GM19468 (cell line): ENCODE measurements at regions not wholly inside any gene's neighbourhood (a gene's known extent, or its start where the extent isn't known, plus 50 kb on each side); places are given as distances from the start of the nearest gene placed in this dataset.

ENCODE experiments used
- ATAC-seq: cut with Tn5 transposase; IDR thresholded peaks from one replicate; pipeline ENCODE4 v1.9.1; 2021; ENCODE audit warnings: mild to moderate bottlenecking, moderate library complexity, moderate number of reproducible peaks; ENCODE audit not compliant: unreplicated experiment; ENCODE audit errors: extremely low read depth

DNA sequence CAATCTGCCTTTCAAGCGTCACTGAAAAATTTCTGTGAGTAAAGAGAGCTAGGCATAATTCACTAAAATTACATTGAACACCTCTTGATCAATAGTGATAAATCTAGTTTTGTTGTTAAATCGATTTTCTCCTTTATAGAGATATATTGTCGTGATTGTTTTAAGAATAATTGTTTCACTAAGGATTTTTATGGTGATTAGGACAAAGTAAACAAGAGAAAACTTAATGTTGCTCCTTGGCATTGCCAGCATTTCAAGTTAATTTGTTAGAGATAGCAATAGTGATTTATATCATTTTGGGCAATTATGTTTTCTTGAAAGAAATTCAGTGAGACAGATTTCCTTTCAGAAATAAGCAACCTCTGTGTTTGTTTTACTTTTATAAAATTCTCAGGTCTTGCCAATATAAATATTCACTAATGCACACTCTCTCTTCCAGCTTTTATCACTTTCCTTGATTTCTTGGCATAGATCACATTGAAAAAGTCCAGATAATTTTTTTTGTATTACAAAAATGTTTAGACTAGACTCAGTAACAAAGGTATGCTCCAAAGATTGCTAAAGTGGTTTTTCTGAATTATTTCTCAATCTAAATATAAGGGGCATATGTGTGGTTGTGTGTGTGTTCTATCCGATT, 538.7 kb downstream of the TFEC start:
- no peak for ATAC-seq

DNA sequence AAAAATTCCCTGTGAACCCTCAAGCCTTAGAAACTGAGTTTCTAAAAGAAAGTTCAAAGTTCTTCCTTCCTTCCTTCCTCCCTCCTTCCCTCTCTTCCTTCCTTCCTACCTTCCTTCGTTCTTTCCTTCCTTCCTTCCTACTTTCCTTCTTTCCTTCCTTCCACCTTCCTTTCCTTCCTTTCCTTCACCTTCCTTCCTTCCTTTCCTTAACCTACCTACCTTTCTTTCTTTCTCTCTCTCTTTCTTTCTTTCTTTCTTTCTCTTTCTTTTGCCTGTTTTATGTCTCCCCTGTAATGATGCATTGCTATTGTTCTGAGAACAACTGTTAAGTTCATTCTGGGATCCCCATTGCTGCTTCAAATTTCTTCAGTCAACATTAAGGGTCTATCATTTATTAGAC, 551.1 kb downstream of the TFEC start:
- ATAC-seq: no peak

DNA sequence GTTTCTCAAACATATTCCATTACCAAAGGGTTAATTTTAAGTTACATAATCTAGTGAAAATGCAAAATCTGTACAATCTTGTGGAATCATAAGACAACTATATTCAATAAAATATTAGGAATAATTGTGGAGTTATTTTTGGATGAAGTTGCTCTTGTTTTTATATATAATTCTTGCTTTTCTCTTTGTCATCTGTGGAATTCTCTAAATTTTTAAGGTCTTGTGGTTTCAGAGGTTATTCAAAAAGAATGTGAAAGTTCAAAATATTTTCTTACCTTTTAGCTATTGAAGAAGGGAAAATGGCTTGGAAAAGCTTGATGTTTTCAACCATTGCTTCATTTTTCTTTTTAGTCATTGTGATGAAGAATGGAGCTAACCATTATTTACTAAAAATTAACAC, 552.1 kb downstream of the TFEC start:
- no peak for ATAC-seq

DNA sequence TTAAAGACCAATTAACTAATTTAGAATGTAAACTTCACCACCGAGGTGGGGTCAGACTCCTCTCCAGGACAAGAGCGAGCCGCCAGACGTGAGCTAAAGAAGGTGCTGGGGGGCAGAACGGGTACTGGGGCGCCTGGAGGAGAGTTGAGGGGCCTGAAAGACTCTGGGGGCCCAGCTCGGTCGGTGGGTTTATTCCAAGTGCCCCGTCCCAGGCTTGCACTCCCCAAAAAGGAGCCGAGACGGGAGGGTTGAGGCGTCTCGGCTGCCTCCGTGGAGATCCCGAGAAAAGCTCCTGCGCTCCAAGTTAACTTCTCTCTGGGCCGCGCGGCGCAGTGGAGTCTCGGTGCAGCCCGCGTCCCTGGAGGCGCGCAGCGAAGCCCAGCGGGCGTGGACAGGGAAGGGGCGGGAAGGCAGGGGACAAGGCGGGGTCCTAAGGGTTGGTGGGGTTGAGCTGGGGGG, 553.3 kb downstream of the TFEC start:
- no peak for ATAC-seq

DNA sequence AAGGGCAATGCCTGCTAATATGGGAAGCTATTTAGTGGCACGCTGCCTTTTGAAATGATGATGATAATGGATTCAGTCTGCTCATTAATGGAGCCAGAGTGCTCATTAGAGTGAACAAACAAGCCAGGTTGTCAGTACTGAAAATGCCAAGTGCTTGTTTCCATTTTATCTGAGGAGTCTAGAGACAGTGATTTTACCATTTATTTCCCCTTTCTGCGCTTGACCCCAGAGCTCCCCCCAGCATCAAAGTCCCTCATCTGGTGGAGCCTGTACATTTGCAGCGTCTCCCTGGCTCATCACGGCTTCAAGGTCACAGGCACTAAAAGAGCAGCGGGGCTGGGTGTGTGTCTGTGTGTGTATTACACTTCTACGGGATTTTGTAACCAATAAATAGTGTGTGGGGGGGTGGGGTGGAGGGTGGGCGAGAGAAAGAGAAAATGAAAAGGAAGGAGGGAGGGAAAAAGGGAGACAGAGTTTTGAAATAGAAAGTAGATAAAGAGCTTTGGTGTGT, 553.8 kb downstream of the TFEC start:
- ATAC-seq: no peak

DNA sequence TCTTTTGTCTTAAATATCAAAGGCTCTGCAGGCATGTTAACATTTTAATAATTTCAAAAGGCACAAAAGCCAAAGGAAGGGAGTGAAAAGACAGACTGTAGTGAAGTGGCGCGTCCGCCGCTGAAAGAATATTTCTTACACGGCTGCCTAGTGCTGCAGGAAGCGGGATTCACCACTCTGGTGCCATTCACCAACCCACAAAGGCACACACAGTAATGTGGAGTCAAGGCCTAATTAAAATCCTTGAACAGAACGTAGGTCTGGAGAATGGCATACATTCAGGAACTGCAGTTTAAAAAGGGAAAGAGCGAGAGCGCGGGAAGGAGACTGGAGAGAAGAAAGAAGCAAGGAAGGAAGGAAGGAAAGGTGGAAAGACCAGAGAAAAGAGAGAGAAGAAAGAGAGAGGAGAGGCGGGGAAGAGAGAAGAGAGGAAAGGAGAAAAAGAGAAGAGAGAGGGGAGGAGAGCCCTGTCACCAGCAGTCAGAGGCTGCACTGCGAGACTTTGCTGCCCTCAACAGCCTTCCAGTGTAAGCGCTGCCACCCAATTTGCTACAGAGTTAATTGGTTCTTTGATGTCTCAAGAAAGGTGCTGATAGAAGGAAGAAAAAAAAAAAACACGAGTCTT, 554.0 kb downstream of the MDFIC start:
- ATAC-seq: no peak

DNA sequence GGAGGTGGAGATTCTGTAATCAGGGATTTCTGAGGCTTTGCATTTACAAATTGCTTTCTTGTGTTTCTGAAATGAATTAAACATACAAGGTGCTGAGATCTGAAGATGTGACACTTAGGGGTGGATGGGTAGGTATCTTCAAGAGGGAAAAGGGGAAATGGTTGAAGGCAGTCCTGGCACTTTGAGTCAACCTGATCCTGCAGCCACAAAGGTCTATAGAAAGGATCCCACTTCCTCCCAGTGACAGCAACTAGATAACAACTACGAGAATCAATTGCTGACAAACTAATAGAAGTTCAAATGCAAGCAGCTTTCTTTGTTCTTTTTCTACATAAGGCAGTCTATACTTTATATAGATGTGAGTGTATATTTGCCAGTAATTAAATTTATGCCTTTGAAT, 553.3 kb downstream of the MDFIC start:
- no peak for ATAC-seq

DNA sequence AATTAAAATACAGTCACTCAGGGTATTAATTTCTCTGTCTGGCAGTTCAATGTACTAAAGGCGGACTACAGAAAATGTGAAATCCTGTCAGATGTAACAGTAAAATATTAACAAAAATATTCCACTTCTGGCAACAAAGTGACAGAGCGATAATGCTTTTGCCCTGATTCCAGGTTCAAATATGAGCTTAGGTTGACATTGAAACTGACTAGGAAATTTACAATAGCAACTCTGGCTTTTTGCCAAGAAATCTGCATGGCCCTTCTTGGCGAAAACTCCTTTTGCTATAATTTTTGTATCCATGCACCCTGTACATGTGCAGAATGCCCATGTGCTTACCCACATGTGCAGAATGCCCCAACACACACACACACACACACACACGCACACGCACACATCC, 552.2 kb downstream of the MDFIC start:
- ATAC-seq: no peak

DNA sequence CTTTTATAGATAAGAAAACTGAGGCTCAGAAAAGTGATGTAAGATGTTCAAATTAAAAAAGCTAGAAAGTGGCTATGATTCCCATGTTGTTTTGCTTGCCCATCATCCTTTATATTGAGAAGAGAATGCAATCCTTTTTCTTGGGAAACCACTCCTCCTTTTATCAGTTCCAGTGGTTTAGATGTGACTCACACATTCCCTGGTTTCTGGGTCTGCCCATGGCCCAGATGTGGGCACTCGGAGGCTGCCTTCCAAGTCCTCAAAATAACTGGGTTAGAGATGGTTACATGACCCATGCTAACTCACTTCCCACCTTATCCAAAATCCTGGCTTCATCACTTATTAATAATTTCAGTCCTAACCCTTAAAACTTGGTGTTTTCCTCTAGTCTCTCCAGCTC, 550.0 kb downstream of the MDFIC start:
- no peak for ATAC-seq

DNA sequence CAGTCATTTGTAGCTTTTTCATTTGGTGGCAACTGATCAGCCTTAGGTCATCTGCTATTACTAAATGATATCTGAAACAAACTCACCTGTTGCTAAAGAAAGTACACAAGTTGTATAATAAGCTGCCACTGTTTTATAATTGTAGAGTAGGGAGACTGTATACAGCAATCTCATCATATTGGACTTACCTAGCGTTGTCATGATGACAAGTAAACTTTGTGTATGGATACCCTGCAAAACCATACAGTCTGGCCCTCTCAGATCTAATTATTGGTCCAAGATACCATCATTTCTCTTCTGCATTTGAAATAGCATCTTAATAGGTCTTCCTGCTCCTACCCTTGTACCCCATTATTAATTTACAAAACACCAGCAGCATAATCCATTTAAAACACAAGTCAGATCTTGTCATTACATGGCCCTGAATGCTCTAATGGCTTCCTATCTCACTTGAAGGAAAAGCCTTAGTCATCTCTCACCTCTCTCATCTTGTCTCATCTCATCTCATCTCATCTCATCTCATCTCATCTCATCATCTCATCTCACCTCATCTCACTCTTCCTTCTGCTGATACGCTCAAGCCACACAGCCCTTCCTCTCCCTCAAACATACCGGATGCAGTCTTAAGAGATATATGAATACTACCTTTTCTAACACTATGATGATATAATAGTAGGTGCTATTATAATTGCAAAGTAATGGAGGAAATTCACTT, 540.6 kb downstream of the MDFIC start:
- ATAC-seq: no peak

DNA sequence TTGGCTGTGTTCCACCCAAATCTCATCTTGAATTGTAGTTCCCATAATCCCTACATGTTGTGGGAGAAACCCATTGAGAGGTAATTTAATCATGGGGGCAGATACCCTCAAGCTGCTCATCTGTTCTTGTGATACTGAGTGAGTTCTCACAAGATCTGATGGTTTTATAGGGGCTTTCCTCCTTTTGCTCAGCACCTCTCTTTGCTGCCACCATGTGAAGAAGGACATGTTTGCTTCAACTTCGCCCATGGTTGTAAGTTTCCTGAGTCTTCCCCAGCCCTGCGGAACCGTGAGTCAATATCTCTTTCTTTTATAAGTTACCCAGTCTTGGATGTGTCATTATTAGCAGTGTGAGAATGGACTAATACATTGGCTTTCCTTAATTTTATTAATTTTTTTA, 527.8 kb downstream of the MDFIC start:
- no peak for ATAC-seq

DNA sequence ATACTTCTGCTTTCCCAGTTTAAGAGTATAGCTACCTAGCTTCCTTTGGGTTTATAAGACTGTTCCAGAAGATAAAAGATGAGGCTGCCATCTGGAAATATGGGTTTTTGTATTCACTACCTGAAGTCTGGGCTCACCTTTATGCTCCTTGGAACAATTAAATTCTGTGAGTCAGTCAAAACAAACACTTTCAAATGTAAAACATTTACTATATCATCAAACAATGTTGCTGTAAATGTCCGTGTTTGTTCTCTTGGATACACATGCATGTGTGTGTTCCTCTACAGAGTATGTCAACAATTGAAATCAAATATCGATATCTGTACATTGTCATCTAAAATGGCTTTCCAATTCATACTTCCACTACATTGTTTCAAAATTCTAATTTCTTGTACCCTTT, 525.6 kb downstream of the MDFIC start:
- ATAC-seq: no peak

DNA sequence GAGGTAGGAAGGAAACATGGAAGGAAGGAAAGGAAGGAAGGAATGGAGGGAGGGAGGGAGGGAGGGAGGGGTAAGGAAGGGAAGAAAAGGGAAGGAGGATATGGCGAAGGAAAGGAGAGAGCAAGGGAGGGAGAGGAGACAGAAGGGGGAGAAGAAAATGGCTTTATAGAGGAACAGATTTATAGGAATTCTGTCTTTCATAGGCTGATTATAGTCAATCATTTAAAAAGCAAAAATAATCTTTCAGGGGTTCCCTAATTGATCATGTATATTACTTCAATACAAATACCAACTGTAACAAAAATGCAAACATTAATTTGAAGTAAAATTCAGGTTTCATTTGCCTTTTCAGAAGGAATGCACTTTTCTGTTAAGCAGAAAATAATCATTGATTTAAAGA, 519.1 kb downstream of the MDFIC start:
- no peak for ATAC-seq

DNA sequence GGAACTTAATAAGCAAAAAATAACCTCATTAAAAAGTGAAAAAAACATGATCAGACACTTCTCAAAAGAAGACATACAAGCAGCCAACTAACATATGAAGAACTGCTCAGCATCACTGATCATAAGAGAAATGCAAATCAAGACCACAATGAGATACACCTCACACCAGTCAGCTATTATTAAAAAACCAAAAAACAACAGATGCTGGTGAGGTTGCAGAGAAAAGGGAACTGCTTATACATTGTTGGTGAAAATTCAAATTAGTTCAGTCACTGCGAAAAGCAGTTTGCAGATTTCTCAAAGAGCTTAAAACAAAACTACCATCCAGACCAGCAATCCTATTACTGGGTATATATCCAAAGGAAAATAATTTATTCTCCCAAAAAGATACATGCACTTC, 513.3 kb downstream of the MDFIC start:
- ATAC-seq: peak; percentile 93

DNA sequence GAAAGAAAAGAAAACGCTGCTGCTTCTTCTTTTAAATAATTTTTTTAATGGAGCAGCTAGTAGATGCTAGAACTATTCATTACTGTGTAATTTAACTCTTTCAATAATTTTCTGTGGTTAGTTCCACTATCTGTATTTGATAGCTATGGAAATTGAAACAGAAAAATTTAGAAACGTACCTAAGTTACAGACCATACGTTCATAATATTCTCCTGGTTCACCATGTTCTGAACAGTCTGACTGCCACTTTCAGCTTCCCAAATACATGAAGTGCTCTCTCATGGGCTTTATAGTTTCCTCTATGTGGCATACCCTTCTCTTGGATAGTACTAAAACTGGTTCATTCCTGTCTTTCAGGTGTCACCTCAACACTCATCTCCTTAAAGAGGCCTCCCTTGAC, 508.0 kb downstream of the MDFIC start:
- ATAC-seq: no peak

DNA sequence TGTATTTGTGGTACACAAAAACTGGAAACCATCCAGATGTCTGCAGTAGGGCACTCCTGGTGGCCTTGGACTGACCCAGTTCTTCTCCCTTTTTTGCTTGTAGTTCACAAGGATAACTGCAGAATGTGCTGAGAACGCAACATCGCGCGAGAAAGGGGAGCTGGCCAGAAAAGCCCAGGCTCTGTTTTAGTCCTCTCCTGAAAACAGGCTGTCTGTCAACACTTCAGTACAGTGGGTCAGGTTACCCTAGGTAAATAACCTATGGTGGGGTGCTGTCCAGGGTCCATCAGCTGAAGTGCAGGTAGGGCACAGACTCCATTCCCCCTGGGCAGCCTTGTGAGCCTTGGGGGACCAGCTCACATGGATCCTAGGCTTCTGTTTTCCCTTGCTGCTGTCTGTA, 495.8 kb downstream of the MDFIC start:
- ATAC-seq: no peak

DNA sequence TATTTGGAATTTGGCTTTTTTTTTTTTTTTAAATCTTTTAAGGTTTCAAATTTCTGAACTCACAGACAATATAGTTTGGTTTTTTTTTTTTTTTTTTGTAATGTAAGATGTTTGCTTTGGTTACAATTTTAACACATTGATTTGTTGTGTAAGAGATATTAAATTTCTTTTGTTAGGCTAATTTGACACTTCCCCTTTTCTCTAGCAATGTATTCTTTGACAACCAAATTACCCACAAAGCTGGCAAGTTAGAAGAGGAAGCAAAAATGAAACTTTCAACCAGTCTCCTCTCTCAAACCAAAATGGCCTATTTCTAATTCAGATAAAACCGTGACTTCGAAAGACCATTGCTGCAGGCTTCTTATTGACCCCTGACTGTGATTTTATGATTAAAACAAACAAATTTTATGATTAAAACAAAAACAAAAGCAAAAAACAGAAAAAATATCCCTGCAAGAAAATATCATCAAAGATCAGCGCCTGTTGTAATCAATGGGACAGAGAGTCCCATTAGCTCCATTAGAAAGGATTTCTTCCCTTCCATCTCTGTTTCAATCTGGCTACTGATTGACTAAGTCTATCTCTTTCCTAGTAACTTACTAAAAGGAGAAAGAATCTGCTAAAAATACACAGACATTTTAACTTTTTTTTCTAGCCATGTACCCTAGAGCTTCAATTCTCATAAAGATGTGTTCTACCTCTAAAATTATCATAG, 489.2 kb downstream of the MDFIC start:
- peak; percentile 83 for ATAC-seq

DNA sequence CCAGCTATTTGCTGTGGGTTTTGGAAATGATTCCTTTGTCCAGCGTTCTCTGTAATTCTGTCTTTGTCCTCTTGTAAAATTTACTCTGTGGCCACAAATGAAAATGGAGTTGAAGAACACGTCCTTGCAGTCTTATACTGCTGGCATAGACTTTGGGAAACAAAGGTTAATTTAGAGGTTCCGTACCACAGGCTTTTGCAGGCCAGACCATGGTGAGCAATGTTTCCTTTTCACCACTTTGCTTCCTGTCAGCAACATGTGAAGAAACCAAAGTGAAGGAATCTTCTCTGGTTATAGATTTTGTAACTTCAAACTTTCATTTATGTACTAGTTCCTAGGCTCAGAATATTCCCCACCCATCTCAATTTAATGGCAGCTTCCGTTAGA, 488.5 kb downstream of the MDFIC start:
- ATAC-seq: no peak

DNA sequence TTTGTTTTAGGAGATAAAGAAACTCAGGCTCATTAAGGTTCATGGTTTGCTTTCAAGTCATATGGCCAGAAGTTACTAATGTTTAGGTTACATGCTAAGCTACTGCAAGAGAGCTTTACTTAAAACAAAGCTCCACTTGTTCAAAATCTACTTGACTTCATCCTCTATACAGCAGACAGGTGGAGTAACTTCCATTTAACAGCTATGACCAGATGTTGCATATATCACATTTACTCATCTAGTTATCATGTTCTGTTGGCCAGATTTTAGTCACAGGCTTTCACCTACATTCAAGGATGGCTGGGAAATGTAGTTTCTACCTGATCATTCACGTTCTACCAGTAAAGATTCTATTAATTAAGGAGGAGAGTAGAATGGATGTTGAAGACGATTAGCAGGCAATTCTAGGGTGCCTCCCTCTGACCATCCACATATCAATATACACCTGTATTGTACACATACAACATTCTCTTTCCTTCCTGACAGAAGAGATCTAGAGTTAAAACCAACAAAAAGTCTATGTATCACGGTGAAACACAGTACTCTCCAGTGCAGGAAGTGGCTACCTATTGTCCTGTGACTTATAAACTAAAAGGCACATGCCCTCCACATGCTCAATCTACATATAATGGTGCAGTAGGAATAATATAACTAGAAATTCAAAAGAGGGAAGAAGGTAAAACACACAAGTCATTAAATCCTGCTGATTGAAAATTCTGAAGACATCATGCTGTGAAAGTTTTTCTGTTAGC, 488.0 kb downstream of the MDFIC start:
- no peak for ATAC-seq

DNA sequence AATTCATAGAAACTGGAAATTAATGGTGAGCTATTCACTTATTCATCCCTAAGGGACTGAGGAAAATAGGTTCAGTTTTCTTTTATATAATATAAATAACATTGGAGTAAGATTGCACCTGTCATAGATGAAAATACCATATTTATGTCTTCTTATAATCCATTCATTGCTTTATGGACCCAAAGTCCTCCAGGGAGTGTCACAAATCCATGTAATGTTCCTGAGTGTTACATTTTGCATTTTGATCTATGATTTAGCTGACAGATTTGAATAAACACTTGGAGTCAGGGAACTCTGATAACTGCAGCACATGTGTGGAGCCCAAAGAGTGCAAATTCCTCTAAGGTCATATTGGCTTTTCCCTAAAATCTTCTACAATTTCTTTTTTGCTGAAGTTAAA, 484.3 kb downstream of the MDFIC start:
- no peak for ATAC-seq
